HG03571 (cell line): ENCODE measurements at regions not wholly inside any gene's neighbourhood (a gene's known extent, or its start where the extent isn't known, plus 50 kb on each side); places are given as distances from the start of the nearest gene placed in this dataset.

Experiments
- ATAC-seq: cut with Tn5 transposase; IDR thresholded peaks from one replicate; pipeline ENCODE4 v1.9.1; 2021; ENCODE audit not compliant: unreplicated experiment

DNA sequence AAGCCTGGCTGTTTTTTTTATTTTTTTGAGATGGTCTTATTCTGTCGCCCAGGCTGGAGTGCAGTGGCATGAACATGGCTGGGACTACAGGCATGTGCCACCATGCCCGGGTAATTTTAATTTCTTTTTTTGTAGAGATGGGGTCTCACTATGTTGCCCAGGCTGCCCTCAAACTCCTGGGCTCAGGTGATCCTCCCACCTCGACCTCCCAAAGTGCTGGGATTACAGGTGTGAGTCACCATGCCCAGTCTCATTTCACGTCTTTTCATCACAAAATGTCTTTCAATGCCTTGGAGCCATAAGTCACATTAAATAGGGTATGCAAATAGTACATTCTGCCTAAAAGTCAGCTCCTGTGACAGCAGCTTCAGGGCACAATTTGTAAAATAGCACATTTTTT, 52.8 kb downstream of the SOX2 start:
- no peak for ATAC-seq

GRCh38 chr3:181770296-181770695, 58.6 kb downstream of the SOX2 start:
- ATAC-seq, result no peak

DNA sequence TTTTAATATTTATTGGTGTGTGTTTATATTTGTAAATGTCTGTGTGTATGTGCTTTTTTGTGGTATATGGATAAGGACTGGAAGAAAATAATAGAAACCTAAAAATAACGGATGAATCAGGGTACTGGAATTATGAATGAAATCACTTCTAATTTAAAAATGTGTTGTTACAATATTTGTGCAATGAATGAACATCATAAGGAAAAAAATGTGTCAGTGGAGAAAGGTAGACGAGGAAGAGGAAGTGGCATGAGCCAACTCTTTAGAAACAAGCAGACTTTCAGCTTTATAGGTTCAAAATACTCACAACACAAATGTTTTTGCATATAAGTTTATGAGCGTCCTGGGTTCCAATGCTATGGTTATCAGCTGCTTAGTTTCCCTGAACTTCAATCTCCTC, 59.4 kb downstream of the SOX2 start:
- no peak for ATAC-seq

GRCh38 chr3:181772166-181772565, 60.4 kb downstream of the SOX2 start:
- ATAC-seq, result no peak

DNA sequence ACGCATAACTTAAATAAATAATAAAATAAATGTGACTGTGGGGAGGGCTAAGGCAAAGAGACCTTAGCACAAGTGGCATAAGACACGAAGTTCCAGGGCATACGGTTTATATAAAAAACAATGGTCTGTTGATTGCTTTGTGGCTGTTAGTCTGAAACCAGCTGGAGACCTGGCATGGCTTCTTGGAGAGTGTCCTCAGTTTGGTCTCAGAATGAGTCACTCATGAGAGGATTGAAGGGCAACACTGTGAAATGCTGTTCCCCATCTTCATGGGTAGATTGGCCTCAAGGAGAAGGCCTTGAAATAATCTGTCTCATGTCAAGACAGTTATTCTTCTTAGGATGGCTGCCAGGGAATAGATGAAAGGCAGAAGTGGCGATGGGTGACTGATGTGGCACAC, 62.2 kb downstream of the SOX2 start:
- ATAC-seq, result no peak

DNA sequence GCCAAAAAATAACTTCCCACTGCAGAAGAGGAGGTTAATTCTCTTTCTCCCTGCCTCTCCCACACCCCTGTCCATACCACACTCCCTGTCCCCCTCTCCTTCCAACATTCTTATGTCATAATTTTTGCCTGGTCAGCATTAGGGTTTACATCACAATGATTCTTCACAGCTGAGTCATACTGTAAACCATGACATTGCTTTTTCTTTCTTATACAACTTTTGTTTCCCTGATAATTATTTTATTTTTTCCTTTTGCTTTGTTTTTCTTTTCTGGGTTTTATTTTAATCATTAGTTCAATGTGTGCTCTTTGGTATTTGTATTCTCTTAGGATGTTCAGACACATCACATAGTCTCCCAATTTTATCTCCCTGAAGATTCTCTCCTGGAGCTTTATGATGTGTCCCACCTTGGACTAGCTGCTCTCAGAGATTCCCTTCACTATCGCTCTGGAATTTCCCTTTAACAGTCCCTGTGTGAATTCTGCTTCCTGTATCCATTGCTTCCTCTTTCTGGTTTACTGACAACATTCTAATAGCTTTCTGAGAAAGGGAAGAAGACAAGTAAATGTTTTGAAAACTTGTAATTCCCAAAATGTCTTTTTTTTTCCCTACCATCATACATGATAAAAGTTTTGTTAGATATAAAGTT, 70.7 kb downstream of the SOX2 start:
- ATAC-seq, result no peak

GRCh38 chr3:181790561-181790960, 78.8 kb downstream of the SOX2 start:
- ATAC-seq, result no peak

GRCh38 chr3:181791056-181791955, 79.6 kb downstream of the SOX2 start:
- no peak for ATAC-seq

GRCh38 chr3:181793006-181793405, 81.3 kb downstream of the SOX2 start:
- no peak for ATAC-seq

DNA sequence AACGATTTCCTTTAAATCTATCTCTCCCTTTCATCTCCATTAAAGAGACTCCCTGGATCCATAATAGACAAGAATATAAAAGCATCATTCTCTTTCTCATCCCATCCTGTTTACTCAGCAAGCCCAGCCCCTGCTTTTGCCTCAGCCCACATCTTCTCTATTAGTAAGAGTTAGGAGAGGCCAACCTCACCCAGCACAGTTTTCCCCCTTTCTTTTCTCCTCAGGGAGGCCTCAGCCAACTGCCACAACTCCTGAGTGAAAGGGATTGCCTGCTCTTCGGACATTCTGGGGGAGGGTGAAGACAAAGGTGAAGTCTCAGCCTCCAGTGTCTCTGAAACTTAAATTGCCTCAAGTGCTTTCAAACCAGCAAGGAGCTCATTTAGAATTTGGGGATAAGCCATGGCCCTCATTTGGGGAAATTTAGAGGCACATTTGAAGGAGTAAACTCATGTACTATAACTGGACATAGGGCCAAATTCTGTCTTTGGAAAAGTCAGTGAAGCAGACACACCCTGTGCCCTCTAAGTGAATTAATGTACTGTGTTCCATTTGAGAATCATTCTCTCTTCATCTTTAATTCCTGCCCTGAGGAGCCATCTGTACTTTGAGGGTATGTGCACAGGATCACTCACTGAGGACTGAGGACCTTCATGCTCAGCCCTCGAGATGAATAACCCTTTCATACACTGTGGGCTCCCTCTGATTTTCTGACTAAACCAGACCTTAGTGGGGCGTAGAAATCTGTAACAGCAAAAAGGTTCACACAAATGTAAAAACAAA, 82.5 kb downstream of the SOX2 start:
- ATAC-seq, result no peak

DNA sequence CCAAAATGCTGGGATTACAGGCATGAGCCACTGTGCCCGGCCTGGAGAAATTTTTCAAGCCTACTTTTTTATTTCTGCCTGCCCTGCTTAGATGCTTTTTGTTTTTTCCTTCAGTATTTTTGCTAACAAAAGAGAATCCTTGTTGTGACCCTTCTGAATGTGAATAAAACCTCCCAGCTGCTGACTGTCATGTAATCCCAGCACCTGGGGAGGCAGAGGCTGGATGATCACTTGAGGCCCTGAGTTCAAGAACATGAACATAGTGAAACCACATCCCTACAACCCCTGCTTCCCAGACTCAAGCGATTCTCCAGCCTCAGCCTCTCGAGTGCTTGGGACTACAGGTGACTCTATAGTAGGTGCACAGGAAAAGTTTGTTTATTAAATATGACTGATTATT, 84.9 kb downstream of the SOX2 start:
- no peak for ATAC-seq

DNA sequence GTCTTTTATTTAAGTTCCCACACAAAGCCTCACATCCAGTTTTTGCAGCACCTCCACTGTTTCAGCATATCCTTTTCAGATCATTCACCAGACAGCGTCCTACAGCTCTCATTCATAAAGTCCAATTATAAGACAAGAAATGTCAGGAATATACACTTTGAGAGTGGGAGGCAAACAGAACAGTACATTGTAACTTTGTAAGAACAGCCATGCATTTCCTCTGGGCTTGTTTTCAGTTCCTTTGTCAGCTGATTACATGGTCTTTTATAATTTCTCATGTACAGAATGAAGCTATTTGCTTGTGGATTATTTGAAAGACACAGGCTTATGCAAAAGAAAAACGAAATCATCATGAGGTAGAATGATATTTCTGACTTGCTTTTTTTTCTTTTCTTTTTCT, 85.7 kb downstream of the SOX2 start:
- no peak for ATAC-seq

- ATAC-seq, result no peak
Observed at GRCh38 chr3:181805703-181806102, 94.0 kb downstream of the SOX2 start.

- no peak for ATAC-seq
Observed at GRCh38 chr3:181808053-181808452, 96.3 kb downstream of the SOX2 start.

- no peak for ATAC-seq
Observed at GRCh38 chr3:181823716-181824115, 112.0 kb downstream of the SOX2 start.

GRCh38 chr3:181824961-181825360, 113.2 kb downstream of the SOX2 start:
- ATAC-seq, result no peak

DNA sequence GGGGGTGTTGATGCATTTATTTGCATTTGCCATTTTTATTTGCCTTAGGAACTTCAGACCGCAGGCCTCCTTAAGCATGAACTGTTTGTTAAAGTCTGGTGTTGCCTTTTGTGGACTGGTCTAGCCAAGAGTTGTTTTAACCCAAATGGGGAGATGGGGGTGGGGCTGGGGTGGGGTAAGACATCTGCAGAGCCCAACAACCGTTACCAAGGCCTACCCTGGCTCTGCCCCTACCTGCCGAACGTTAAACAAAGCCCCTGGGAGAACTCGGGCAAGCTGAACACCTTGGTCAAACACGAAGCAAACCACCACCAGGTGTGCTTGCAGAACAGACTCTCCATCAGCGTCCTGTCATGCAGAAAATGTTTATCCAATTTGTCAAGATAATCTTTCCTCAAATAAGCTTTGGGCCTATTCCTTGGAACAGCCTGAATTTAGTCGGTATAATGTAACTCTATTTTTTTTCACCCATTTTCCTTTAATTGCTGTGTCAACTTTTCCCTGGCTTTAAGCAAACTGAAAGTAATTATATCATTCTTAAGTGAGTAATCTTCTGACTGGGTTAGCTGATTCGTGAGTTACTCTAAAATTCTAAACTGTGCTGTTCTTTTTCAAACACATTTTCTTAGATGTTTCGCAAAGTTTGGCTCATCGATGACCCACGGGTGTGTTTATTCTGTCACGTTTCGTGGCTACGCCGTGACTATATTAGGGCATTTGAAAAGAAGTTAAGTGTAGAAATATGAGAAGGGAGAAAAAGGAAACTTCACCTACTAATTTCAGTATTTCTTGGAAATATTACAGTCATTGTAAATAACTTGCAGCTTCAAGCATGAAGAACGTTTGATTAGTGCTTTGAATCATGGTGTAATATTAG, 127.6 kb downstream of the SOX2 start:
- no peak for ATAC-seq

GRCh38 chr3:181839916-181840297, 128.2 kb downstream of the SOX2 start:
- ATAC-seq, result no peak

GRCh38 chr3:181844211-181844610, 132.5 kb downstream of the SOX2 start:
- ATAC-seq, result no peak

- ATAC-seq, result no peak
Observed at GRCh38 chr3:181847276-181847675, 135.6 kb downstream of the SOX2 start.

GRCh38 chr3:181851063-181851462, 139.3 kb downstream of the SOX2 start:
- ATAC-seq, result no peak
